HL-60 (cell line): ENCODE measurements at regions not wholly inside any gene's neighbourhood (a gene's known extent, or its start where the extent isn't known, plus 50 kb on each side); places are given as distances from the start of the nearest gene placed in this dataset.

ENCODE experiments used
- CTCF ChIP-seq: IDR thresholded peaks from one replicate; pipeline ENCODE4 v1.5.1; 2011; ENCODE audit warnings: low read length, control low read depth, inconsistent platforms; ENCODE audit not compliant: insufficient read depth
- POLR2AphosphoS5 ChIP-seq: IDR thresholded peaks from 2 replicates; pipeline ENCODE4 v1.6.1; 2012; ENCODE audit warnings: low read depth

- no peak for TF ChIP-seq CTCF
- no peak for TF ChIP-seq POLR2AphosphoS5
These were observed 1028.1 kb downstream of the SH3BGRL start for GRCh38 chrX:82230013-82230412.
